ENCODE measurements at regions not wholly inside any gene's neighbourhood (a gene's known extent, or its start where the extent isn't known, plus 50 kb on each side); places are given as distances from the start of the nearest gene placed in this dataset.
"Not testable (repeated sequence)": the region's sequence is repeated elsewhere in the genome, so short reads cannot be mapped to it uniquely, and the experiment has no call there.

GRCh38 chr10:44246700-44247099 lies 138.2 kb downstream of the CXCL12 start:
- not testable (repeated sequence) for TF ChIP-seq CTCF, POLR2A (IDR thresholded peaks at IDR 0.05)
